Stomach (tissue), 8 donors: ENCODE measurements at regions not wholly inside any gene's neighbourhood (a gene's known extent, or its start where the extent isn't known, plus 50 kb on each side); places are given as distances from the start of the nearest gene placed in this dataset.

Source experiments
- DNase-seq, 2 donors: peaks; one replicate each; pipeline versions ENCODE4 v3.0.0 to v3.0.0-alpha.2; 2013 to 2019
- H3K27ac ChIP-seq, 5 donors: fragments of 200-600 bp in 4 of 5; sonication (generic) in 4 of 5; one replicate each; pipeline ENCODE4 v1.5.1; 2013 to 2019; ENCODE audit warnings: mild to moderate bottlenecking in 1 of 5, moderate library complexity in 1 of 5
- H3K27me3 ChIP-seq, 3 donors: fragments of 200-600 bp; sonication (generic); one replicate each; pipeline ENCODE4 v1.5.1; 2017 to 2019; ENCODE audit warnings: mixed run types in 1 of 3
- H3K36me3 ChIP-seq, 4 donors: fragments of 200-600 bp; sonication (generic); 1 replicate in 3 of 4; 2 replicates in 1 of 4; pipeline ENCODE4 v1.5.1; 2016 to 2019
- H3K4me1 ChIP-seq, 4 donors: fragments of 200-600 bp; sonication (generic); one replicate each; pipeline ENCODE4 v1.5.1; 2016 to 2019
- H3K4me3 ChIP-seq, 4 donors: fragments of 200-600 bp; sonication (generic) in 3 of 4; one replicate each; pipeline ENCODE4 v1.5.1; 2016 to 2019; ENCODE audit warnings: mild to moderate bottlenecking in 1 of 4
- H3K9me3 ChIP-seq, 4 donors: fragments of 200-600 bp; sonication (generic); one replicate each; pipeline ENCODE4 v1.5.1; 2016 to 2019
- EP300 ChIP-seq: sonication (generic); formaldehyde crosslinking; IDR thresholded peaks from one replicate; pipeline ENCODE4 v1.6.1; 2017; ENCODE audit warnings: antibody characterized with exemption
- POLR2A ChIP-seq, 4 donors: fragments of 450-650 bp; IDR thresholded peaks; one replicate each; pipeline ENCODE4 v1.6.1; 2016; ENCODE audit warnings: antibody characterized with exemption in 4 of 4, control low read depth in 2 of 4, mild to moderate bottlenecking in 1 of 4, moderate library complexity in 1 of 4
- POLR2AphosphoS5 ChIP-seq, 3 donors: sonication (generic); formaldehyde crosslinking; IDR thresholded peaks; one replicate each; pipeline ENCODE4 v1.6.1; 2016; ENCODE audit warnings: antibody characterized with exemption in 3 of 3
- WGBS, 5 donors: extraction: QIAGEN DNeasy Blood & Tissue Kit in 3 of 5; methylation state at CpG; one replicate each; pipeline versions ENCODE4 v1.1.5 to v1.1.7; 2013 to 2018; 5-methylcytosine and 5-hydroxymethylcytosine counted together
- intact Hi-C: fragments of 100-400 bp; cut with DNase I; formaldehyde crosslinking; loops from one replicate; pipeline ENCODE4 v1.15.1; 2023; ENCODE audit warnings: low total_unique reads
- TF ChIP-seq, protein P1 (sequence below), 7 experiments: fragments of 450-650 bp in 4 of 7; fragments of 200-600 bp in 3 of 7; sonication (generic) in 3 of 7; IDR thresholded peaks; one replicate each; pipeline ENCODE4 v1.5.1; 2016 to 2019; ENCODE audit warnings: antibody characterized with exemption in 7 of 7, control low read depth in 2 of 7, mild to moderate bottlenecking in 1 of 7
- donor health status: healthy with polysubstance abuse.
- donor health status: Bipolar disorder and iron deficiency.
- donor health status: healthy.

DNA sequence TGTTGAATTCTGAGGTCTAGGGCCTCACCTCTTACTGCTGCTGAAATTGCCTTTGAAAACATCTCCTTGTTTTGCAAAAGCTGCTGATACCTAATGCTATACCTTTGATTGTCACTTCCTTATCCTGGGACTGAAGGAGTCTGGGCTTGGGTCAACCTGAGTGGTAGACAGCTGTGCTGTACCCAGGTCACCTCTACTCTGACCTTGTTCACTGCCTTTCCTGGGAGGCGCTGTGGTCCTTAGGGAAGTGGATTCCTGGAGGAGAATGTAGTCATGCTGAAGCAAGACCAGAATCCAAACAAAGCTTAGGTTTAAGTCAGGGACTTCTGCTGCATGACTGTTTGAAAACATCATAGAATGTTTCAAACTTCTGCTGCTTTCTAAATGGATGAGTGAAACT is 191.4 kb downstream of the SNAPC1 start:
- no peak for TF ChIP-seq POLR2AphosphoS5 (IDR thresholded peaks at IDR 0.05)
- TF ChIP-seq, protein P1, sequence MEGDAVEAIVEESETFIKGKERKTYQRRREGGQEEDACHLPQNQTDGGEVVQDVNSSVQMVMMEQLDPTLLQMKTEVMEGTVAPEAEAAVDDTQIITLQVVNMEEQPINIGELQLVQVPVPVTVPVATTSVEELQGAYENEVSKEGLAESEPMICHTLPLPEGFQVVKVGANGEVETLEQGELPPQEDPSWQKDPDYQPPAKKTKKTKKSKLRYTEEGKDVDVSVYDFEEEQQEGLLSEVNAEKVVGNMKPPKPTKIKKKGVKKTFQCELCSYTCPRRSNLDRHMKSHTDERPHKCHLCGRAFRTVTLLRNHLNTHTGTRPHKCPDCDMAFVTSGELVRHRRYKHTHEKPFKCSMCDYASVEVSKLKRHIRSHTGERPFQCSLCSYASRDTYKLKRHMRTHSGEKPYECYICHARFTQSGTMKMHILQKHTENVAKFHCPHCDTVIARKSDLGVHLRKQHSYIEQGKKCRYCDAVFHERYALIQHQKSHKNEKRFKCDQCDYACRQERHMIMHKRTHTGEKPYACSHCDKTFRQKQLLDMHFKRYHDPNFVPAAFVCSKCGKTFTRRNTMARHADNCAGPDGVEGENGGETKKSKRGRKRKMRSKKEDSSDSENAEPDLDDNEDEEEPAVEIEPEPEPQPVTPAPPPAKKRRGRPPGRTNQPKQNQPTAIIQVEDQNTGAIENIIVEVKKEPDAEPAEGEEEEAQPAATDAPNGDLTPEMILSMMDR (IDR thresholded peaks at IDR 0.05), result no peak
- TF ChIP-seq POLR2A (IDR thresholded peaks at IDR 0.05), result no peak
- TF ChIP-seq EP300, result no peak
- 57 to 76% (median 58%) methylated on average over 1 of the region's 1 CpG for WGBS, 5 donors
- no peak overlapping the region for H3K27ac ChIP-seq
- DNase-seq, result no peak
- intact Hi-C loops, result no loop called here
- peaks cover 0 to 3% (median 0%) of the 10 kb centered on the region in 3 donors for H3K27me3 ChIP-seq
- H3K4me1 ChIP-seq, result no peaks in the 10 kb centered on the region
- H3K4me3 ChIP-seq, result no peak overlapping the region
- H3K36me3 ChIP-seq, result no peaks in the 10 kb centered on the region
- peaks cover 0 to 16% (median 8%) of the 10 kb centered on the region in 4 donors for H3K9me3 ChIP-seq

DNA sequence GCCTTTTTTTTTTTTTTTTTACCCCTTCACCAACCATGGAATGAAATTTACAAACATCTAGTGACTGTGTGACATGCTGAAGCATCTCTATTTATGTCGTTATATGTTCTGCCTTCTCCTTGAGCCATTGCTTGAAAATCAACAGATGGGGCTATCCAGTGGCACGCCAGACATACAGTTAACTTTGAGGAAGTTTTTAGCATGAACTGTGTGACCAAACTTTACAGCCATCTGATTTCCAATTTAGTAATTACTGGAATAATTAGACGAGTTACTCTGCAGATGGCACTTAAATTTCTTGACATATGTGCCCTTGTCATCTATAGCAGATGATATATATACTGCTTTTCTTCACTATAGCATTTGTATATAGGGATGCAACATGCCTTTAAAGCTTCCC is 192.1 kb downstream of the SNAPC1 start:
- peaks cover 0 to 16% (median 8%) of the 10 kb centered on the region in 4 donors for H3K9me3 ChIP-seq
- no peaks in the 10 kb centered on the region for H3K4me1 ChIP-seq
- intact Hi-C loops, result no loop called here
- no peak for TF ChIP-seq EP300
- TF ChIP-seq, protein P1 (IDR thresholded peaks at IDR 0.05), result no peak
- DNase-seq, result no peak
- no peak overlapping the region for H3K27ac ChIP-seq
- H3K4me3 ChIP-seq, result no peak overlapping the region
- H3K36me3 ChIP-seq, result no peaks in the 10 kb centered on the region
- H3K27me3 ChIP-seq, result peaks cover 0 to 3% (median 0%) of the 10 kb centered on the region in 3 donors
- 74 to 80% (median 76%) methylated on average over 3 of the region's 3 CpGs for WGBS, 5 donors

DNA sequence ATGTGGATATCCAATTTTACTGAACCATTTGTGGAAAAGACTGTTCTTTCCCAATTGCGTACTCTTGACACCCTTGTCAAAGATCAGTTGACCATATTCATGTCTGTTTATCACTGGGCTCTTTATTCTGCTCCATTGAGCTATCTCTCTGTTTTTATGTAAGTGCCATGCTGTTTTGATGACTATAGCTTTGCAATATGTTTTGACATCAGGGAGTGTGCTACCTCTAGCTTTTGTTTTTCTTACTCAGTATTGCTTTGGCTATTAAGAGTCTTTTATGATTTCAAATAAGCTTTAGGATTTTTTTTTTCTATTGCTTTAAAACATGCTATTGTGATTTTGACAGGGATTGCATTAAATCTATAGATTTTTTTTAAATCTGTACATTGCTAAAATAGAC is 194.3 kb downstream of the SNAPC1 start:
- TF ChIP-seq POLR2A (IDR thresholded peaks at IDR 0.05) (no peak), EP300 (no peak), POLR2AphosphoS5 (IDR thresholded peaks at IDR 0.05) (no peak)
- TF ChIP-seq, protein P1 (IDR thresholded peaks at IDR 0.05), result no peak
- H3K4me1 ChIP-seq, result no peaks in the 10 kb centered on the region
- H3K27ac ChIP-seq, result no peak overlapping the region
- H3K36me3 ChIP-seq, result no peaks in the 10 kb centered on the region
- H3K27me3 ChIP-seq, result peaks cover 0 to 3% (median 0%) of the 10 kb centered on the region in 3 donors
- H3K4me3 ChIP-seq, result no peak overlapping the region
- intact Hi-C loops, result no loop called here
- peaks cover 0 to 16% (median 11%) of the 10 kb centered on the region in 4 donors for H3K9me3 ChIP-seq
- WGBS, 5 donors, result 88 to 95% (median 93%) methylated on average over 1 of the region's 1 CpG
- DNase-seq, result no peak

DNA sequence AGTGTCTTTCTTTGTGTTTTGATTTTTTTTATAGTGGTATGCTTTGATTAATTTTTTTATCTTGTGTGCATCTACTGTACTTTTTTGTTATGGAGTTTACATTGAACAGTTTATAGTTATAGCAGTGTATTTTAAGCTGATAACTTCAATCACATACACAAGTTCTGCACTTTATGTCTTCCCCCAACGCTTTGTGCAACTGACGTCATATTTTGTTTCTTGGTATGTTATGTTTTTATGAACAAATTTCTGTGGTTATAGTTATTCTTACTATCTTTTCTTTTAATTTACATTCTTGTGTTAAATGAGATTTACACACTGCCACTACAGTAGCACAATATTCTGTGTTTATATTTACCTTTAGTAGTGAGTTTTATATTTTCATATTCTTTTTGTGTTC is 197.1 kb downstream of the SNAPC1 start:
- intact Hi-C loops, result no loop called here
- Histone ChIP-seq H3K9me3 (peaks cover 0 to 23% (median 11%) of the 10 kb centered on the region in 4 donors), H3K27me3 (no peaks in the 10 kb centered on the region), H3K4me1 (no peaks in the 10 kb centered on the region), H3K27ac (no peak overlapping the region), H3K4me3 (no peak overlapping the region), H3K36me3 (no peaks in the 10 kb centered on the region)
- no peak for TF ChIP-seq EP300
- TF ChIP-seq, protein P1 (IDR thresholded peaks at IDR 0.05), result no peak
- no peak for TF ChIP-seq POLR2A (IDR thresholded peaks at IDR 0.05)
- no peak for TF ChIP-seq POLR2AphosphoS5 (IDR thresholded peaks at IDR 0.05)
- DNase-seq, result no peak
- WGBS, 5 donors, result 90 to 98% (median 95%) methylated on average over 2 of the region's 2 CpGs
